Epidermal melanocyte (primary cell): ENCODE measurements at regions not wholly inside any gene's neighbourhood (a gene's known extent, or its start where the extent isn't known, plus 50 kb on each side); places are given as distances from the start of the nearest gene placed in this dataset.

Experiments used
- DNase-seq: peaks from one replicate; pipeline ENCODE4 v3.0.0; 2011; ENCODE audit warnings: low spot score; ENCODE audit not compliant: insufficient read length

GRCh38 chr13:50355797-50356196, 340.6 kb downstream of the KCNRG start:
- no peak for DNase-seq

GRCh38 chr13:50357136-50357535, 341.9 kb downstream of the KCNRG start:
- DNase-seq = no peak

GRCh38 chr13:50357586-50358118, 342.4 kb downstream of the KCNRG start:
- no peak for DNase-seq

DNA sequence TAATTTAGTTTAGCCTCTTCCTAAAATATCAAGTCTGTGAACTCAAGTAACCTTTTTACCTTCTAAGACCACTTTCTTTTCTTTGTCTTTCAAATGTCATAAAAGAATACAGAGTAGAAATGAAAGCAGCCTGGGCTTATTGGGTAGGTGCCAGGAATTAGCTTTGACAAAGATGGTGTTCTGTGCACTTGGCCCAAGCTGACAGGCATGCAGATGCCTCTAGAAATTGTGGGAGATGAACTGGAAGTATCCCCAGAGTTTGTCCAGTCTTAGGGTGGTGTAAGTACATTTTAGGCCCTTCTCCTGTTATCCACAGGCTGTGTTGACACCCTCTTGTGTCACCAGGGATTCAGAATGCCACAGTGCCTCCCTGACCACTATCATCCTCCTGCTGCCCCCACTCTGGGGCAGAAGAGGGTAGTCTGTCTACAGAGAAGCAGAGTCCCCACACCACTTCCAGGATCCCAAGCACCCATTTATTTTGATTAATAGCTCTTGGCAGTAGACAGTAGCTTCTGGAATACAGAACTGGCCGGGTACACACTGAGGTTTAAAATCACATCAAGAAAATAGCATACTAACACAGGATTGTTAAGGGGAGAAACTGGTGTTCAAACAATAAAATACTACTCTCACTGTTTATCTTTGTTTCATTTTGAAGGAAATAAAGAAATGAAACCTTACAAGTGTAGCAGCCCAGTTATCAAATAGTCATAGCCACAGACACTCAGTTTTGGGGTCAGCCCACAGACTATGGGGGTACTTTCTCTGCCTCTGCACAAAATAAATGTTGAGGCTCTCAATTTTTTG, 343.2 kb downstream of the KCNRG start:
- DNase-seq = no peak

DNA sequence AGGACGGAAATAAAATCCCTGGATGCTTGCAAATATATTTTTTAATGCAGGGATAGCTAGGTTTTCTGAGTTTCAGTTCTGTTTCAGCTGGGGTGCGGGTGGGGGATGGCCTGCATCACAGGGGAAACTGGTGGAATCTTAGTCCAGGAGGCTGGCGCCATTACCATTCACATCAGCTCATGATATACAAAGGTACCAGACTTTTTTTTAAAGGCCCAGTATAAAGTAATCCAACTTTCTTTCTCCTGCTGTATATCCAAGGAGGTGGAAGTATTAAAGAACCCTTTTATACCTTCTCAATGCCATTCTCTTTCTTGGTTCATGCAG, 343.8 kb downstream of the KCNRG start:
- DNase-seq = no peak

GRCh38 chr13:50359779-50360178, 344.5 kb downstream of the KCNRG start:
- DNase-seq = no peak

DNA sequence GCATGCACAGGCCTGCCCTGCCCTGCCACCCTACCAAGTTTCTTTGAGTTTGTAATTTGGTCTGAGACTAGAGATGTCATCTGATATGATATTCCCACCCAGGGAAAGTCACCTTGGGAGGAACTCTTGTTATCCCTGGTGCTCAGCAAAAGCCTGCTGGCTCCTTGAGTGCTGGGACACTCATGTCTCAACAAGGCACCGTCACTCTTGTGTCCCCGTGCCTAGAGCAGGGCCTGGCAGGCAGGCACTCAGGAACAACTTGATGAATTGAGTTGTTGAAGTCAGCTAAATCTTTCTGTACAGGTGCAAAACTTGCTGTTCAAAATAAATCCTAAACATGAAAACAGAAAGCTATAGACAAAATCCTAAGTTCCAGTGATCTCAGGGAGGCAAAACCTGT, 345.4 kb downstream of the KCNRG start:
- no peak for DNase-seq

GRCh38 chr13:50361282-50361681, 346.0 kb downstream of the KCNRG start:
- DNase-seq = no peak

- no peak for DNase-seq
Measured at GRCh38 chr13:50365408-50366391, 350.5 kb downstream of the KCNRG start.

DNA sequence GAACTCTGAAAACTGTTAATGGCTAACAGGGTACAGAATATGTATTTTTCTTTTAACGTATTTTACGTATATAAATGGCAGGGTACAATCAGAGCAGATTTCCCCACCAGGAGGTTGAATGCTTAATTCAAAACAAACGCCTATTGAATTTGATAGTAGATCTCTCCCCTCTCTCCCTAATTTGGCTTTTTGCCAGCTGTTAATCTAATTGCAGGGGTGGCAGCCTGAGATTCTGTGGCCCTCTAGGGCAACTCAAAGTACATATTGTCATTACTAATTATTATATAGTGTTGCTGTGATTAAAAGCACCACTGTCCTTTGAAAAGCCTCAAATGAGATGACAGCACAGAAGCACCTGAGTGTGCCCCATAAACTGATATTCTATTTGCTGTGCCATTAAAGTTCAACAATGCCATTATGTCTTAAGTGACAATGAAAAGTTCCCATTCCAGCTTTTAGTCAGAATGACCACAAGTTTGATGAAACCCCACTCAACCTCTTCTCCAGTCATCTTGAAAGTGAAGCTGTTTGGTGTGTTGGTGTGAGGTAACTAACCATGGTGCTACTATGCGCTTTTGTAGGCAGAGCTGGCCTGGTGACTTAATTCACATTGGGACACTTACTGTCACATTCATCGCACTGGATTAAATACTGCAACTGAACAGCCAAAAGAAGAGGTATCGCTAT, 351.4 kb downstream of the KCNRG start:
- no peak for DNase-seq

DNA sequence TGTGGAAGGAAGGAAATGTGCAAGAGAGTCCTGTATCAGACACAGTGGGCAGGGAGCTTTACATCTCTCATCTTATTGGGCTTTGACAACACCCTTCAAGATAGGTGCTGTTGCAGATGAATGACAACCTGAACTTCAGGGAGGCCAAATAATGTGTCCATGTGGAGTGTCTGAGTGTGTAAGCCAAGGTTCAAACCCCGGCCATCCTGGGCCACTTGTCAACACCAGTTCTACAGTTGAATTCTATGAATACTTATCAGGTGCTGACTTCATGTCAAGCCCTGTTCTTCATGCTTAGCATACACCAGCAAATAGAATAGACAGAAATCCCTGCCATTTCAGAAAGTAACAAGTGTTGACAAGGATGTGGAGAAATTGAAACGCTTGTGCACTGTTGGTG, 354.4 kb downstream of the KCNRG start:
- DNase-seq = no peak

DNA sequence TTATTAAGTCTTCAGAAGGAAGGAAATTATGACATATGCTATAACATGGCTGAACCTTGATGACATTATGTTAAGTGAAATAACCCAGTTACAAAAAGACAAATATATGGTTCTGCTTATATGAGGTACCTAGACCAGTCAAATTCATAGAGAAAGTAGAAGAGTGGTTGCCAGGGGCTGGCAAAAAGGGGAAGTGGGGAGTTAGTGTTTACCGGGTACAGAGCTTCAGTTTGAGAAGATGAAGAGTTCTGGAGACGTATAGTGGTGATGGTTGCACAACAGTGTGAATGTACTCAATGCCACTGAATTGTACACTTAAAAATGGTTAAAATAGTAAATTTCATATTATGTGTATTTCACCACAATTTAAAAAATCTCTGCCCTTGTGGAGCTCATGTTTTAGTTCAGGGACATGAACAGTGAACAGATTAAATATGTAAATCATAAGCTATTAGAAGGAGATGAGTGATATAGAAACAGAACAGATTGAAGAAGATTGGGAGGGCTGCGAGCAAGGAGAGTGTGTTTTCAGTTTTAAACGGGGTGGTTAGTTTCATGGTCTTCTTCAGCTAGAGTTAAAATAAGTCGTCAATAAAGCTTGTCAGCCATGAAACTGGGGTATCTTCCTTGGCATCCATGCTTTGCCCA, 355.2 kb downstream of the KCNRG start:
- DNase-seq = no peak

DNA sequence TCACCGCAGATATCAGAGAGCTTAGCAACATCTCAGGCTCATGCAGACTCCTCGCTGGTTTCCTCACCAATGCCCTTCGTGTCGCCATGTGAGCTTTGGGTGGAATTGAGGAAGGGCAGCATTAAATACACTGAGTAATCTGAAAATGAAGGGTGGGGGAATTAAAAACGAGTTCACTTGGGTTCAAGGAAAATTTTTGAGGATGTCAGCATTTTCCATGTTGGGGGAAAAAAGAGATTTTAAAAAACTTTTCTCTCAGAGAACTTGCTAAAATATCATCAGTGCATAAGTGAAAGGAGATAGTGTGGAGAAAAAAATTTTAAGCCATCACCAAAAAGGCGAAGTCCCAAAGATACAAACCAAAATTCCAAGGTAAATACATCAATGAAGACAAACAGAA, 359.3 kb downstream of the KCNRG start:
- DNase-seq = no peak

GRCh38 chr13:50375792-50376191, 360.5 kb downstream of the KCNRG start:
- DNase-seq = no peak

- DNase-seq = no peak
Measured at GRCh38 chr13:50376895-50377575, 361.8 kb downstream of the KCNRG start.

GRCh38 chr13:50377726-50378270, 362.6 kb downstream of the KCNRG start:
- no peak for DNase-seq

- no peak for DNase-seq
Measured at GRCh38 chr13:50378509-50379044, 363.3 kb downstream of the KCNRG start.

DNA sequence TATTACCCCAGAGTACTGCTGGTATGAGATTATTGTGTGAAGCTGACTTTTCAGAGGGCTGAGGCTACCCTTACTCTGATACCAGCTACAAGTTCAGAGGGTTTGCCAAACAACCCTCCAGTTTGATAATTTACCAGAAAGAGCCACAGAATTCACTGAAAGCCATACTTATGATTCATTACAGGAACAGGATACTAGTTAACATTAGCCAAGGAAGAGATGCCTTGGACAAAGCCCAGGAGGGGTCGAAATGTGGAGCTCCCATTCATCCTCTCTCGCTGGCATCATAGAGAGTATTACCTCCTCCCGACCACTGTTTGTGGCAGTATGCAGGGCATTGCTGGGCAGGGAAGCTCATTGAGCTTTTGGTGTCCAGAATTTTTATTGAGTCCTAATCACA, 364.3 kb downstream of the KCNRG start:
- DNase-seq = no peak

DNA sequence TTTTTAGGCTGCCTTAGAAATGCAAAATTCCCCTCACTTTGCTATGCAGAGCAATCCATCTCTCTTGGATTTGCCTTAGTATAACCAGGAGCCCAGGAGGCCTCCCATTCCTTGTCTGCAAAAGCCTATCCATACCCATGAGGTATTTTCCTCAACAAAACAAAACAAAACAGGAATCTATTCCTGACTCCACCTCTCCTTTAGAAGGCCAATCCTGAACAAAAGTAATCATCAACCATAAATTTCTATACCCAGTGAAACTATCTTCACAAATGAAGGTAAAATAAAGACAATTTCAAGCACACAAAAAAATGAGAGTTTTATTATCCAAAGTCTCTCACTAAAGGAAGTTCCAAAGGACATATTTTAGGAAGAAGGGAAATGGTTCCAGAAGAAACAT, 365.7 kb downstream of the KCNRG start:
- DNase-seq = no peak

GRCh38 chr13:50382511-50382910, 367.3 kb downstream of the KCNRG start:
- no peak for DNase-seq
